ENCODE measurements at regions not wholly inside any gene's neighbourhood (a gene's known extent, or its start where the extent isn't known, plus 50 kb on each side); places are given as distances from the start of the nearest gene placed in this dataset.
"Not testable (repeated sequence)": the region's sequence is repeated elsewhere in the genome, so short reads cannot be mapped to it uniquely, and the experiment has no call there.

DNA sequence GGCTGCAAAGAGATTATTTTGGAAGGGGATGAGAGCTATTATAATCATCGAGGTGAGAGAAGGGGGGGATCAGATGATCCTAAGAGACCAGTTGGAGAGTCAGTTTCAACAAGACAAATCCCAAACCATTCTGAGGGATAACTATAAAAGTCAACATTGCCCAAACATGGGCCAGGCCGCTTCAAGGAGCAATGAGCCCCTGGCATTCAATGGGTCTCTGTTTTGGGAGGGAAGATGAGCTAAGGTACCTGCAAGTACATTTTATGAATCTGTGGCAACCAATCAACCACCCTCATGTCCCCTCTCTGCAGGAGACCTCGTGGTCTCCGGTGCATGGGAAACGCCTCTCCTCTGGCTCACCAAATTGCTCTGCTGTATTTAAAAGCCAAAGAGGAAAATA lies 209.9 kb upstream of the C16orf82 start:
- Mint-ChIP-seq H3K27me3 (peaks cover 11 to 16% (median 13%) of the 10 kb centered on the region in 3 donors), H3K36me3 (peaks cover 0 to 26% of the 10 kb centered on the region in 2 donors)
- ATAC-seq (ENCODE audit: low read depth in 2 of 2) = no peak

DNA sequence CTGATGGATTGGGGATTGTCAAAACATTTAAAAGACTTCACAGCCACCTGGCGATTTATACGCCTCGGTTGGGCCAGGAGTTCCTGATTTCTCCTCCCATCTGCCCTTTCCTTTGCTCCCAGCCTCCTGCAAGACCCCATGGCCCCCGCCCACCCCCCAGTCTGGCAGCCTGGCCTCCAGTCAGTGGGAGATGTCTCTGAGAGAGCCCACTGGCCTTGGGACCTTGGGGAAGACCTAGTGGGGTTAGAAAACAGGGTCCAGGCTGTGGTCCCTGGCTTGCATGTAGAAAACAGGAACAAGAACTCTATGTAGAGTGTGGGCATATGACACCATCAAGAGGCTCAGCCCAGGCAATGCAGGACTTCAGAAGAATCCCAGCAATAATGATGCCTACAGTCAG lies 209.4 kb upstream of the C16orf82 start:
- Mint-ChIP-seq H3K4me3 (peak overlapping the region in 1 of 8 donors; percentile 9), H3K27ac (no peak overlapping the region), H3K9me3 (peaks cover 16 to 40% (median 28%) of the 10 kb centered on the region in 7 donors), H3K4me1 (peaks cover 0 to 1% (median 0%) of the 10 kb centered on the region in 3 donors), H3K27me3 (peaks cover 11 to 16% (median 13%) of the 10 kb centered on the region in 3 donors), H3K36me3 (peaks cover 0 to 26% of the 10 kb centered on the region in 2 donors)
- no peak for ATAC-seq (ENCODE audit: low read depth in 2 of 2)
- DNase-seq = no peak

More for the DNA sequence above, 209.9 kb upstream of the C16orf82 start:
- DNase-seq = no peak
- Mint-ChIP-seq H3K9me3 (peaks cover 16 to 35% (median 27%) of the 10 kb centered on the region in 7 donors), H3K4me1 (peaks cover 0 to 1% (median 0%) of the 10 kb centered on the region in 3 donors), H3K27ac (no peak overlapping the region), H3K4me3 (no peak overlapping the region)

DNA sequence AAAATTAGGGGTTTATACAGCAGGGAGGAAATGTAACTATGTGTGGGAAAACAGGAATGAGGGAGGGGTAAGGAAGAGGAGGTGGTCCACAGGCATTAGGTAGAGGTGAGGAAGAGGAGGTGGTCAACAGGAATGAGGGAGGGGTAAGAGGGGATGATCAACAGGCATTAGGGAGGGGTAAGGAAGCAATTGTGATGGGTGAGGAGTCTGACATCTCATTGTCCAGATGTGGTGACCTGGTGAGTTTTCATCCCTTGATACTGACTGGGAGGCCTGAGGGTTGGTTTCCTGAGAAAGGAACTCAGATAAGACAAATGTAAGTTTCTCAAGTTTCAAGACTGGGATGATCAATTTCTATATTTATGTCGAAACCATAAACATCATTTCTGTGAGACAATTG lies 206.2 kb upstream of the C16orf82 start:
- H3K4me3 Mint-ChIP-seq = no peak overlapping the region
- ATAC-seq (ENCODE audit: low read depth in 2 of 2) (no peak), DNase-seq (no peak)
- peaks cover 0 to 26% of the 10 kb centered on the region in 2 donors for H3K36me3 Mint-ChIP-seq
- H3K27ac Mint-ChIP-seq = no peak overlapping the region
- H3K27me3 Mint-ChIP-seq = peaks cover 0 to 24% (median 9%) of the 10 kb centered on the region in 3 donors
- H3K4me1 Mint-ChIP-seq = peaks cover 0 to 1% (median 0%) of the 10 kb centered on the region in 3 donors
- peaks cover 16 to 50% (median 32%) of the 10 kb centered on the region in 7 donors for H3K9me3 Mint-ChIP-seq

DNA sequence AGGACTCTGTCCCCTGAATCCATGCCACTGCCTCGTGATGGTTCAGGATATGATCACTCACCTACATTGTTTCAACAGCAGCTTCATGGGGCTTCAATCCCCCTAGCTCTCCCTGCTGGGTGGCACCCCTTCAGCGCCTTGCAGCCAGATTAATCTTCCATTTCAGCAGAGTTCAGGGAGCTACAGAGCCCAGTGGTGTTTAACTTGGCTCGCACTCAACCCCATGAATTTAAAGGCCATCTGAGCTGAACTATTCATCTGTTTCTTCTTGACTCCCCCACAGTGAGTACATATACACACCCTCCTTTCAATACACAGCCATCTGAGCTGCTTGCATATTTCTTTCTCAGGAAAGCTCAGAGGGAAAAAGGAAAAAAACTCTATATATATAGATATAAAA lies 202.8 kb upstream of the C16orf82 start:
- ATAC-seq (ENCODE audit: low read depth in 2 of 2) = no peak

GRCh38 chr16:26874318-26874717 lies 192.4 kb upstream of the C16orf82 start:
- not testable (repeated sequence) for H3K4me1 Mint-ChIP-seq; H3K4me3 Mint-ChIP-seq; H3K9me3 Mint-ChIP-seq; ATAC-seq (ENCODE audit: low read depth in 2 of 2); H3K27ac Mint-ChIP-seq; DNase-seq; H3K27me3 Mint-ChIP-seq; H3K36me3 Mint-ChIP-seq

More for the DNA sequence above, 202.8 kb upstream of the C16orf82 start:
- H3K4me3 Mint-ChIP-seq = no peak overlapping the region
- no peaks in the 10 kb centered on the region for H3K4me1 Mint-ChIP-seq
- H3K27me3 Mint-ChIP-seq = peaks cover 9 to 24% (median 12%) of the 10 kb centered on the region in 3 donors
- DNase-seq = no peak
- H3K36me3 Mint-ChIP-seq = peaks cover 0 to 21% of the 10 kb centered on the region in 2 donors
- peaks cover 12 to 42% (median 28%) of the 10 kb centered on the region in 7 donors for H3K9me3 Mint-ChIP-seq
- no peak overlapping the region for H3K27ac Mint-ChIP-seq

DNA sequence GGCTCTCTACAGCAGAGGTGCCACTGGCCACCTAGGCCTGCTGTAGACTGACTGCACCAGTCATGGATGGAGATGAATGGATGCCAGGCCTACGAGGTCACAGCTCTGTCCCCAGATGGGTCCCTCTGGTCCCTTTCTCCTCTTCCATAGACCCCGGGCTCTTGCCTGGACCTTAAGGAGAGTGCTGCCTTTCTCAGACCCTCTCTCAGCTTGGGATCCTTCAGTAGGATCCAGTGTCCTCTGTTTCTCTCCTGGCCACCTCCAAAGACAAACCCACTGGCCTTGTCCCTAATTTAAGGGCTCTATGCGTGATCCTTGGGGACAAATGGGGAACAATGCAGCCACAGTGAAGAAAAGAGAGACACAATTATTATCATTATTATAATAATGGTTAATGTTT lies 189.3 kb upstream of the C16orf82 start:
- no peaks in the 10 kb centered on the region for H3K4me1 Mint-ChIP-seq

GRCh38 chr16:26885674-26886073 lies 181.1 kb upstream of the C16orf82 start:
- ATAC-seq (ENCODE audit: low read depth in 2 of 2) (no peak), DNase-seq (no peak)
- Mint-ChIP-seq H3K36me3 (peaks cover 7 to 10% of the 10 kb centered on the region in 2 donors), H3K4me1 (no peaks in the 10 kb centered on the region), H3K27me3 (peaks cover 12 to 21% (median 21%) of the 10 kb centered on the region in 3 donors), H3K9me3 (peaks cover 0 to 31% (median 16%) of the 10 kb centered on the region in 7 donors), H3K27ac (no peak overlapping the region), H3K4me3 (no peak overlapping the region)

More for the DNA sequence above, 189.3 kb upstream of the C16orf82 start:
- Mint-ChIP-seq H3K27ac (no peak overlapping the region), H3K4me3 (no peak overlapping the region), H3K9me3 (peaks cover 0 to 8% (median 4%) of the 10 kb centered on the region in 7 donors), H3K36me3 (no peaks in the 10 kb centered on the region), H3K27me3 (peaks cover under 1 to 14% (median 8%) of the 10 kb centered on the region in 3 donors)
- no peak for ATAC-seq (ENCODE audit: low read depth in 2 of 2)
- no peak for DNase-seq

GRCh38 chr16:26889740-26890139 lies 177.0 kb upstream of the C16orf82 start:
- H3K36me3 Mint-ChIP-seq = peaks cover 3 to 6% of the 10 kb centered on the region in 2 donors

DNA sequence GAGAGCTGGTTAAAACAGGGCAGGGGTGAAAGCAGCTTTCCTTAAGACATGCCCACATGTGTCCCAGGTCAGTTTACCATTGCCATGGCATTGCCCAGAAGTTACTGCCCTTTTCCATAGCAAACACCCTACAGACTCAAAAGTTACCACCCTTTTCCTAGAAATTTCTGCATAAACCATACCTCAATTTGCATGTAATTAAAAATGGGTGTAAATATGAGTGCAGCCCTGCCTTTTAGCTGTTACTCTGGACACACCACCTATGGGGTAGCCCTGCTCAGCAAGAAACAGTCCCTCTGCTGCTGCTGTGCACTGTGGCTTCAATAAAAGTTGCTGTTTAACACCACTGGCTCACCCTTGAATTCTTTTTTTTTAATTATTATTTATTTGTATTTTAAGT lies 168.5 kb upstream of the C16orf82 start:
- H3K36me3 Mint-ChIP-seq = no peaks in the 10 kb centered on the region
- H3K4me3 Mint-ChIP-seq = no peak overlapping the region
- H3K27ac Mint-ChIP-seq = no peak overlapping the region
- no peak for ATAC-seq (ENCODE audit: low read depth in 2 of 2)
- no peaks in the 10 kb centered on the region for H3K4me1 Mint-ChIP-seq
- peaks cover 0 to 4% (median 0%) of the 10 kb centered on the region in 7 donors for H3K9me3 Mint-ChIP-seq
- DNase-seq = no peak
- peaks cover 26 to 37% (median 32%) of the 10 kb centered on the region in 3 donors for H3K27me3 Mint-ChIP-seq

More at GRCh38 chr16:26889740-26890139, 177.0 kb upstream of the C16orf82 start:
- DNase-seq (no peak), ATAC-seq (ENCODE audit: low read depth in 2 of 2) (no peak)
- Mint-ChIP-seq H3K9me3 (peaks cover 0 to 26% (median 7%) of the 10 kb centered on the region in 7 donors), H3K27ac (no peak overlapping the region), H3K27me3 (peaks cover 1 to 8% (median 7%) of the 10 kb centered on the region in 3 donors), H3K4me3 (no peak overlapping the region), H3K4me1 (no peaks in the 10 kb centered on the region)

DNA sequence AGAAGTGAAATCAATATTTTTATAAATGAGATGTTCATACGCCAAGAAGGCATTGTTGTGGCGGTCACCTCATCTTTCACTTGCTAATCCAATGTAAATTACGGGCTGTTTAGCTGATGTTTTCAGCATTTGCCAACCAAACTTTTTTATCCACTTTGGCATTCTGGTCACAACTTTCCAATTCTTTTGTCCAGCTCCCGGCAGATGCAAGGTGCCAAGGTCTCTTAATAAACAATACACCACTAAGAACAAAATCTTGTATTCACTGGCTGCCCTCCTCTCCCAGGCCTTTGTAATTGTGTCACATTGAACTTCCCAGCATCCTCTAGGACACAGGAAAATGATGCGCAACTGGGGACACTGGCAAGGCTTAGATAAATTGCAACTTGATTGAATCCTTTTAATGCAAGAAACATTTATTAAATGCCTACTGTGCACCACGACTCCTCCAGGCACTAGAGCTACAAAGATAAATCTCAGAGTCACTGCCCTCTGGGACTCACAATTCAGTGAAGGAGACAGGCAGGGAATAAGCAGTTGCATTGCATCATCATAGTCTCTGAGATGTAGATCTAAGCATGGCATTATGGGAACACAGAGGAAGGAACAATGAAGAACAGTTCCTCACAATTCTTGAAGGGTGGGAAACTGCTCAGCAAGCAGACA lies 165.4 kb upstream of the C16orf82 start:
- H3K4me1 Mint-ChIP-seq = no peaks in the 10 kb centered on the region
- DNase-seq = no peak
- H3K4me3 Mint-ChIP-seq = no peak overlapping the region
- peaks cover 0 to 4% (median 0%) of the 10 kb centered on the region in 7 donors for H3K9me3 Mint-ChIP-seq
- peaks cover 20 to 36% (median 29%) of the 10 kb centered on the region in 3 donors for H3K27me3 Mint-ChIP-seq
- no peak overlapping the region for H3K27ac Mint-ChIP-seq
- no peak for ATAC-seq (ENCODE audit: low read depth in 2 of 2)
- H3K36me3 Mint-ChIP-seq = no peaks in the 10 kb centered on the region

GRCh38 chr16:26901983-26902382 lies 164.7 kb upstream of the C16orf82 start:
- Mint-ChIP-seq H3K36me3 (no peaks in the 10 kb centered on the region), H3K9me3 (peaks cover 0 to 6% (median 0%) of the 10 kb centered on the region in 7 donors), H3K4me3 (no peak overlapping the region), H3K27me3 (peaks cover 24 to 39% (median 32%) of the 10 kb centered on the region in 3 donors), H3K27ac (no peak overlapping the region), H3K4me1 (no peaks in the 10 kb centered on the region)
- ATAC-seq (ENCODE audit: low read depth in 2 of 2) (no peak), DNase-seq (no peak)

- ATAC-seq (ENCODE audit: low read depth in 2 of 2) = no peak
- Mint-ChIP-seq H3K27me3 (peaks cover 42 to 61% (median 52%) of the 10 kb centered on the region in 3 donors), H3K9me3 (peaks cover 0 to 12% (median 1%) of the 10 kb centered on the region in 7 donors), H3K27ac (no peak overlapping the region), H3K4me1 (no peaks in the 10 kb centered on the region), H3K4me3 (no peak overlapping the region), H3K36me3 (no peaks in the 10 kb centered on the region)
- DNase-seq = no peak
Observed at GRCh38 chr16:26905336-26905735, 161.4 kb upstream of the C16orf82 start.

DNA sequence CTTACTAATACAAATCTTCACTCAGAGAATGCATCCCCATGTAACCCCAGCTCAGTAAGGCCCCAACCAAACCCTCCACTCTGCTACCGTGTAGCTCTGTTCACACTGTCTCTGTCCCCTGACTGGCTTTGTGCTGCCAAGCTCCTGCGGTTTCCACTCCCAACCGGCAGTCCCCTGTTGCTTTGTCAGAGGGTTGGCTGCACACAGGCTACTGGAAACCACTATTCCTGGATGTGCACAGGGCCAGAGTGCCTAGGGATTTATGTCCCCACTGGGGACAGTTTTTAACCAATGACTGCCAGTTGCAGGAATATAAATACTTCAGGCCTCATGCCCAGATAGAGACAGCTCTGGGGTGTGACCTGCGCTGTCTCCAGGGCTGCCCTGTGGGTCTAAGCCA lies 157.1 kb upstream of the C16orf82 start:
- H3K36me3 Mint-ChIP-seq = no peaks in the 10 kb centered on the region
- no peak overlapping the region for H3K27ac Mint-ChIP-seq
- H3K9me3 Mint-ChIP-seq = peaks cover 0 to 12% (median 4%) of the 10 kb centered on the region in 7 donors
- peak overlapping the region in 1 of 8 donors; percentile 3 for H3K4me3 Mint-ChIP-seq
- DNase-seq (no peak), ATAC-seq (ENCODE audit: low read depth in 2 of 2) (no peak)
- H3K27me3 Mint-ChIP-seq = peaks cover 29 to 42% (median 33%) of the 10 kb centered on the region in 3 donors
- H3K4me1 Mint-ChIP-seq = no peaks in the 10 kb centered on the region

GRCh38 chr16:26911436-26911835 lies 155.3 kb upstream of the C16orf82 start:
- Mint-ChIP-seq H3K9me3 (peaks cover 0 to 12% (median 4%) of the 10 kb centered on the region in 7 donors), H3K36me3 (no peaks in the 10 kb centered on the region), H3K4me3 (no peak overlapping the region), H3K27ac (no peak overlapping the region), H3K27me3 (peaks cover 25 to 38% (median 27%) of the 10 kb centered on the region in 3 donors), H3K4me1 (no peaks in the 10 kb centered on the region)
- ATAC-seq (ENCODE audit: low read depth in 2 of 2) = no peak
- DNase-seq = no peak
